GM12892 (cell line): ENCODE measurements at regions not wholly inside any gene's neighbourhood (a gene's known extent, or its start where the extent isn't known, plus 50 kb on each side); places are given as distances from the start of the nearest gene placed in this dataset.
A peak's percentile ranks its signal among the peaks of the same experiment; 100 is the strongest.

ENCODE experiments used
- DNase-seq: peaks from one replicate; pipeline ENCODE4 v3.0.0; 2011; ENCODE audit not compliant: insufficient read length
- FAIRE-seq: peaks from 2 replicates; lab custom pipeline; 2011; peaks lifted over from hg19 to GRCh38; lab: Jason Lieb, UNC
- POLR2A ChIP-seq: IDR thresholded peaks from 2 replicates; pipeline ENCODE4 v1.6.1; 2011; ENCODE audit warnings: low read depth, low read length, control low read depth
- POLR2AphosphoS5 ChIP-seq: IDR thresholded peaks from 2 replicates; pipeline ENCODE4 v1.6.1; 2011; ENCODE audit warnings: low read depth, low read length, control low read depth
- TAF1 ChIP-seq: IDR thresholded peaks from 2 replicates; pipeline ENCODE4 v1.6.1; 2011; ENCODE audit warnings: low read depth, mild to moderate bottlenecking, control low read depth, low read length, borderline replicate concordance

DNA sequence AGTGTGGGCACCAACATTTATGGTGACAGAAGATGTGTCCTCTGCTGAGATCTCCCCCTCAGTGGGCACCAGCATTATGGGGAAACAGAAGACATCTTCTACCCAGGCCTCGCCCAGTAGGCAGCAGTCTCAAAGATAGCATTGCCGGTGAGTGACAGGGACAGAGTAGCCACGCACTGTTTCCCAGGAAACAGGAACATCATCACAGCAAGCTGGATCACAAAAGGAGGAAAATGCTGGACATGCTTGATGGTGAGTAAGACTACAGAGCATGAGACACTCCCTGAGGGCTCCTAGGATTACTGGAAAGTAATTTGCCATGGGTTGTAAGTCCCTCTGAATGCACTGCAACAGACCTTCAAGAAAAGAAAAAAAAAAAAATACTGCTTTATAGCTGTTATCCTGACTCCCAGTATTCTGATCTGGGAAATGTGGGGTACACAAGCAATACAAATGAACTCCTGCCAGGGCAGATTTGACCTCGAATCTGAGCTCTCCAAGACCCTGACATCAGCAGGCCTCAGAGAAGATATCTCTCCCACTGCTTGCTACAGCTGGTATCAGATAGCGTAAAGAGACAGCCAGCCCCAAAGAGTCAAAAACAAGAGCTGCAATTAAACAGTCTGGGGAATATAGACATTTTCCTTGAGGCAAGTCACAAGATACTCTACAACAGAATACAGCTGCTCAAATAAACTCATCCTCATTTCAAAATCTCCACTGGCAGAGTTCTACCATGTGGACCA is 180.4 kb downstream of the RBM26 start:
- no peak for TF ChIP-seq POLR2A
- TF ChIP-seq TAF1, result no peak
- TF ChIP-seq POLR2AphosphoS5, result no peak
- DNase-seq (no peak), FAIRE-seq (no peak)

DNA sequence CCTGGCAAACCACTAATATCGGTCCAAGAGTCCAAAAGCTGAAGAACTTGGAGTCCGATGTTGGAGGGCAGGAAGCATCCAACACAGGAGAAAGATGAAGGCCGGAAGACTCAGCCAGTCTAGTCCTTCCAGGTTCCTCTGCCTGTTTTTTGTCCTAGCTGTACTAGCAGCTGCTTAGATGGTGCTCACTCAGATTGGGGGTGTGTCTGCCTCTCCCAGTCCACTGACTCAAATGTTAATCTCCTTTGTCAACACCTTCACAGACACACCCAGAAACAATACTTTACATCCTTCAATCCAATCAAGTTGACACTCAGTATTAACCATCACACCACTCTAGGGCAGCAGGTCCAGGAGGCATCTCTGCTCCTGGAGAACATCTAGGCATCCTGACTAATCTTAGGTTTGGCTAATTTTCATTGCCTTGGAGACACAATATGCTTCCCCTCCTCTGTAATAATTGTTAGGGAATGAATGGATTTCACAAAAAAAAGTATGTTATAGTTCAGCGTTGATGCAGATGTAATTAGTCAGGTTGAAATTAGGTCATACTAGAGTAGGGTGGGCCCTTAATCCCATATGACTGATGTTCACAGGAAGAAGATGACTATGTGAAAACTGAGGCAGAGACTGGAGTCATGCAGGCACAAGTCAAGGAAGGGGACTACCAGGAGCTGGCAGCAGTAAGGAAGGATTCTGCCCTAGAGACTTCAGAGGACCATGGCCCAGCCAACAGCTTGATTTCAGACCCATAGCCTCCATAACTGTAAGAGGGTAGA is 183.4 kb downstream of the RBM26 start:
- FAIRE-seq (no peak), DNase-seq (no peak)
- TF ChIP-seq POLR2A (no peak), TAF1 (no peak), POLR2AphosphoS5 (no peak)

DNA sequence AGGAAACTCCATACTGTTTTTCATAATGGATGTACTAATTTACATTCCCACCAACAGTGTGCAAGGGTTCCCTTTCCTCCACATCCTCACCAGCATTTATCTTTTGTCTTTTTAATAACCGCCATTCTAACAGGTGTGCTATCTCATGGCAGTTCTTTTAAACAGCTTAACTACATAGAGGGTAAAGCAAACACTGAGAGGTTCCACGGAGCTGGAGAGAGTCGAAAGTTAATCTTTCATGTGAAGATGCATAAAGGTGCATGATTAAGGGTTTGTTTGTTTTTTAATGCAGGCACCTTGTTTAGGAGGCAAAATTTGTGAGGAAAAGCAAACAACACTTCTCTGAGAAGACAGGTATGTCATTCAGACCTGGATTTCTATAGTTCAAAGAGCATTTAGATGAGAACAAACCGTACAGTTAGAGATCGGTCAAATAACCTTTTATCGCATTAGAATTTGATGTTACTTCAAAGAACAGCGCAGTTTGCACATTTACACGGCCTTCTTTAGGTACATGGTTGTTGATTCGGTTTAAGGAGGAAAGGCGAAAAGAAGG is 193.9 kb downstream of the RBM26 start:
- TF ChIP-seq TAF1 (no peak), POLR2A (no peak), POLR2AphosphoS5 (no peak)
- FAIRE-seq (no peak), DNase-seq (no peak)

DNA sequence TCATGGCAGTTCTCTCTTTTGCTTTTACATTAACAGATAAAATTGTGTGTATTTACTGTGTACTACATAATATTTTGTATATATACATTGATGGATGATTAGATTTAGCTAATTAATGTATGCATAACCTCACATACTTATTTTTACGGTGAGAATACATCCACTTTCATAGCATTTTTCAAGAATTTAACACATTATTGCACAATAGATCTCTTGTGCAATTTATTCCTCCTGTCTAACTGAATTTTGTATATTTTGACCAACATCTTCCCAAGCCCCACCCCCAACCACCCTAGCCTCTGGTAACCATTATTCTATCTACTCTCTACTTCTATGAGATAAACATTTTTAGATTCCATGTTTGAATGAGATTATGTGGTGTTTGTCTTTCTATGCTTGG is 194.7 kb downstream of the RBM26 start:
- TF ChIP-seq POLR2A, result no peak
- no peak for TF ChIP-seq POLR2AphosphoS5
- TF ChIP-seq TAF1, result no peak
- DNase-seq, result no peak
- no peak for FAIRE-seq

DNA sequence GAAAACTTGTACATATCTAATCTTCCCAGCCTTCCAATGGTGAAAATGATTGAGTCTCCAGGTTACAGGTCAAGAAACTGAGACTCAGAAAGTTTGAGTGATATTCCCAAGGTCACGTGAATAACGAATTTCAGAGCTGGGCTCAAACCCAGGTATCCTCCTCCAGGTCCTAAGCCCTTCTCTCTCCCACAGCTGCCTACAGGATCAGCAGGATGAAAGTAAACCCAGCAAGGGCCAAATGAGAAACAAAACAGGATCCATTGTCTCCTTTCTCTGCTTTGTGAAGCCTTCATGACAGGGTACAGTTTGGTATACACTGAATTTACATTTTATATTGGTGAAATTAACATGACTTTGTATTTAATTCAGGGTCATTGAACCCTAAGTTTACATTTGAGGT is 208.1 kb downstream of the RBM26 start:
- TF ChIP-seq POLR2A, result no peak
- TF ChIP-seq TAF1, result no peak
- TF ChIP-seq POLR2AphosphoS5, result no peak
- FAIRE-seq (no peak), DNase-seq (no peak)

DNA sequence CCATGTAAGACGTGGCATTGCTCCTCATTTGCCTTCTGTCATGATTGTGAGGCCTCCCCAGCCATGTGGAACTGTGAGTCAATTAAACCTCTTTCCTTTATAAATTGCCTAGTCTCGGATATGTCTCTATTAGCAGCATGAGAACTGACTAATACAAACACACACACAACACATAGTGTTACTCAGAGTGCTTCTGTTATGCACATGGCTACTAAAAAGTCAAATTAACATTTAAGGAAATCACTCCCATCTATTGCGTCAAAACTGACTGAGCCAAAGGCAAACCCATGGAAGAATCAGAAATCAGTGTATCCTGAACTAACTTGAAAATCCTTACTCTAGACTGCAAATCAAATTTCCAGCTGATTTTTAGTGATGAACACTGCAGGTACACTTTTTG is 209.2 kb downstream of the RBM26 start:
- no peak for DNase-seq
- peak; percentile 44 for FAIRE-seq
- TF ChIP-seq POLR2AphosphoS5 (no peak), POLR2A (no peak), TAF1 (no peak)

DNA sequence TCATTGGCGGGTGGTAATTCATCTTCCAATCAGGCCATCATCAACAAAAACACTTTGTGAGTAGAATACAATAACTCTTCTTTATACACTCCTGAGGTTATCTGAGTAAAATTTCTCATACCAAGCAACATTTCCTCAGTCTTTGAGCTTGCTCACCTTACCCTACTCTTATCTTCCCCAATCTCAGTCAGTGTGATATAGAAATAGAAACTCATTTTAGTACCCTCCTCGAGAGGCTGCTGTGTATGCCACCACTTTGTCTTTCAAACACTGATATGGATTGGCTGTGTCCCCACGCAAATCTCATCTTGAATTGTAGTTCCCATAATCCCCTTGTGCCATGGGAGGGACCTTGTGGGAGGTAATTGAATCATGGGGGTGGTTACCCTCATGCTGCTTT is 209.7 kb downstream of the RBM26 start:
- TF ChIP-seq POLR2AphosphoS5 (no peak), POLR2A (no peak), TAF1 (no peak)
- no peak for FAIRE-seq
- DNase-seq, result no peak

DNA sequence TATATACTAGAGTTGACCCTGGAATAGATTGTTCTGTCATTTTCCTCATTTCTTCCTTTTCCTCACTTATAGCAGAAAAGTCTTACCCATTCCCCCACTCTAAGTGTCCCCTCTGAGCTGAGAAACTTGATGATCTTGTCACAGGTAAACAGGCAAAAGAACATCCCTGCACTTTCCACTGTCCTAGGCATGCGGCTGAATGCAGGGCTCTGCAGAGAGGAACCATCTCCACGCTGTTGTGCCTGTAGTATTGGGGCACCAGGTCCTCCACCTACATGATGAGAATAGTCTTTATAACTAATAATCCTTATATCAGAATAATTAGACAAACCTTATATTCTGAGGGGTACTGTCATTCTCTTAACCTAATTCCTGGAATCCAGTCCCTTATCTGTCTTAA is 211.3 kb downstream of the RBM26 start:
- DNase-seq, result no peak
- TF ChIP-seq POLR2A (no peak), POLR2AphosphoS5 (no peak), TAF1 (no peak)
- no peak for FAIRE-seq

DNA sequence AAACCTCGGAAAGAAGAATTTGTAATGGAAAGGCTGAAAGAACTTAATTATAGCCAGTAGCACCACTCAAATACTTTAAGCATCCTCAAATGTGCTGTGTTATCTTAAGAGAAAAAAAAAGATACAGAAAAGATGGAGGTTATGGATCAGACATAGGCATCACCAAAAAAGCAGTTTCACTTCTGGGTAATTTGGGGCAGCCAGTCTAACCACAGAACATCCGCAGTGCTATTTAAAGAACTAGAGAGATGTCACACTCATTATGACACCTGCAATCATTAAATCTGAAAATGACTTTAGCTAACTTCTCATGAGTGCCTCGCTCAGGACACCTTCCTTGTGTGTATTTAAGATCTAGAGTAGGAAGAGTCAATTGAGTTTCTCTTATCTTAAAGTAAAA is 211.8 kb downstream of the RBM26 start:
- peak; percentile 96 for FAIRE-seq
- peak; percentile 4 for DNase-seq
- no peak for TF ChIP-seq POLR2A
- no peak for TF ChIP-seq POLR2AphosphoS5
- TF ChIP-seq TAF1, result no peak

DNA sequence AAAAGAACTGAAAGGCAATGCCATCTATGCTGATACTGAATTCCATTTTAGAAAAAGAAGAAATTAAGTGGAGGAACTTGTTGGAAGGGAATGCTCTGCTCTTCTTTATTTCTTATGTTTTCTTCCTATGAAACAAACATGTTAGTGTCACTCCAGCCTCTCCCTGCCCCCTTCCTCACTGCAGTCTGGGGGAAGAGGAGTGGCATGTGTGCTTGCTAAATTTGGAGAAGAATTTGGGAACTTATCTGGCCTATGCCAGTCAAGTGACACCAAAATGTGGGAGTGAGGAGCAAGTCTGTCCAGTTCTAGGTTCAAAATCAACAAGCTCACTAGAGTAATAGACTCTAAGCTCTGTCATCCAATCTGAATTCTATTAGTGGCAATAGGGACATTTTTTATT is 214.6 kb downstream of the RBM26 start:
- FAIRE-seq (peak; percentile 53), DNase-seq (no peak)
- TF ChIP-seq TAF1, result no peak
- TF ChIP-seq POLR2AphosphoS5, result no peak
- TF ChIP-seq POLR2A, result no peak

DNA sequence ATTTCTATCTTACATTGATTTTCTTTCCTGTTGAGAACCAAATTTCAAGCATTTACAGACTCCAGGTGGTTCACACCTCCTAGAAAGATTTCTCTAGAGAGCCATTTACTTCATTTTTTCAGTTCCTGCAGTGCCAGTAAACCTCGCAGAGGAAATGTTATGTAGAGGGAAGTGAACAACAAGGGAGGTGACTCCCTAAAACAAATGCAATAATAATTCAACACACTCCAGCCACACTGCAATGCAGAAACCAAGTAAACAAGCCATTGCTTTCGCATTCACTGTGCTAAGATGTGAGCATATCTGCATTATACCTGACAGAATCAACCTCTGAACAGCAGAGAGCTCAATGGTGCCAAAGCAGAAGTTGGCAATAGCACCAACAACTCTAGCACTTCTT is 215.1 kb downstream of the RBM26 start:
- no peak for DNase-seq
- FAIRE-seq, result peak; percentile 84

More for the DNA sequence above, 215.1 kb downstream of the RBM26 start:
- TF ChIP-seq POLR2A (no peak), TAF1 (no peak), POLR2AphosphoS5 (no peak)
